GM12872 (cell line): ENCODE measurements at regions not wholly inside any gene's neighbourhood (a gene's known extent, or its start where the extent isn't known, plus 50 kb on each side); places are given as distances from the start of the nearest gene placed in this dataset.

ENCODE experiments used
- TF ChIP-seq, protein P1 (sequence below): IDR thresholded peaks from 3 replicates; pipeline ENCODE4 v1.5.1; 2011; ENCODE audit warnings: low read depth, mild to moderate bottlenecking, low read length, moderate library complexity; ENCODE audit not compliant: insufficient read depth

DNA sequence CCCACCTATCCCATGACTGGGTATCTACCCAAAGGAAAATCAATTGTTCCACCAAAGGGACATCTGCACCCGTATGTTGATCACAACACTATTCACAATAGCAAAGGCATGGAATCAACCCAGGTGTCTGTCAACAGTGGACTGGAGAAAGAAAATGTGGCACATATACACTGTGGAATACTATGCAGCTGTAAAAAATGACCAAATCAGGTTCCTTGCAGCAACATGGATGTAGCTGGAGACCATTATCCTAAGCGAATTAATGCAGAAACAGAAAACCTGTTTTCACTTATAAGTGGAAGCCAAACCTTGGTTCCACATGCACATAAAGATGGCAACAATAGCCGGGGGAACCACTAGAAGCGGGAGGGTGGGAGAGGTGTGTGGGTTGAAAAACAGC lies 228.6 kb downstream of the UQCRFS1 start:
- TF ChIP-seq, protein P1, sequence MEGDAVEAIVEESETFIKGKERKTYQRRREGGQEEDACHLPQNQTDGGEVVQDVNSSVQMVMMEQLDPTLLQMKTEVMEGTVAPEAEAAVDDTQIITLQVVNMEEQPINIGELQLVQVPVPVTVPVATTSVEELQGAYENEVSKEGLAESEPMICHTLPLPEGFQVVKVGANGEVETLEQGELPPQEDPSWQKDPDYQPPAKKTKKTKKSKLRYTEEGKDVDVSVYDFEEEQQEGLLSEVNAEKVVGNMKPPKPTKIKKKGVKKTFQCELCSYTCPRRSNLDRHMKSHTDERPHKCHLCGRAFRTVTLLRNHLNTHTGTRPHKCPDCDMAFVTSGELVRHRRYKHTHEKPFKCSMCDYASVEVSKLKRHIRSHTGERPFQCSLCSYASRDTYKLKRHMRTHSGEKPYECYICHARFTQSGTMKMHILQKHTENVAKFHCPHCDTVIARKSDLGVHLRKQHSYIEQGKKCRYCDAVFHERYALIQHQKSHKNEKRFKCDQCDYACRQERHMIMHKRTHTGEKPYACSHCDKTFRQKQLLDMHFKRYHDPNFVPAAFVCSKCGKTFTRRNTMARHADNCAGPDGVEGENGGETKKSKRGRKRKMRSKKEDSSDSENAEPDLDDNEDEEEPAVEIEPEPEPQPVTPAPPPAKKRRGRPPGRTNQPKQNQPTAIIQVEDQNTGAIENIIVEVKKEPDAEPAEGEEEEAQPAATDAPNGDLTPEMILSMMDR, result no peak

DNA sequence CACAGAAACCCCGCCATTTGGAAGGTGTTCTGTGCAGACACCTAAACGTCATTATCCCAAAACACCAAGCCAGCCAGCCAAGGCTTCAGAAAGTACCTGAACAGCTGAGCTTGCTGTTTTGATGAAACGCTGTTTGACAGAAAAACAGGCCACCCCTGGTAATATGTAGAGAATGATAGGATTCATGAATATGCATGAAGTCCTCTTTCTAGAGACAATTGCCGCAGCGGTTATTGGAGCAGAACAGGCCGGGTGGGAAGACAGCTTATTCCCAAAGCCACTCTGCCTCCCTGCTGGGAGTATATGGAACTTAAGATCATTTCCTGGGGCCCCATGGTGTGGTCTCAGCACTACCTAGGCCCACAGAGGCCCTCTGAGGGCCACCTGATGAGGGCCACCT lies 229.5 kb downstream of the UQCRFS1 start:
- TF ChIP-seq, protein P1, result no peak

DNA sequence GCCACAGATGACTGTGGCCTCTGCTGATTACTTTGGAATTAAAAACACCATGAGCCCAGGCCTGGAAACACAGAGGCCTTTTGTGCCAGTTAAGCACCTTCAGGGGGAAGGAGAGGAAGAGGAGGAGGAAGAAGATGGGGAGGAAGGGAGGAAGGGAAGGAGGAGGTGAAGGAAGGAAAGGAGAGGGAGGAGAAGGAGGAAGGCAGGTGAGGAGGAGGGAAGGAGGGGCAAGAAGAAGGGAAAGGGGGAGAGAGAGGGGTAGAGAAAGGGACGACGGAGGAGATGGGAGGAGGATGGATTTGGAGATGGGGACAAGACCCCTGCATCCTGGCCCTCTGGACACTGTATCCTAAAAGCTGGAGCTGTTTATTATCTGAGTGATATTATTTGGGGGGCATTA lies 231.0 kb downstream of the UQCRFS1 start:
- TF ChIP-seq, protein P1, result no peak

DNA sequence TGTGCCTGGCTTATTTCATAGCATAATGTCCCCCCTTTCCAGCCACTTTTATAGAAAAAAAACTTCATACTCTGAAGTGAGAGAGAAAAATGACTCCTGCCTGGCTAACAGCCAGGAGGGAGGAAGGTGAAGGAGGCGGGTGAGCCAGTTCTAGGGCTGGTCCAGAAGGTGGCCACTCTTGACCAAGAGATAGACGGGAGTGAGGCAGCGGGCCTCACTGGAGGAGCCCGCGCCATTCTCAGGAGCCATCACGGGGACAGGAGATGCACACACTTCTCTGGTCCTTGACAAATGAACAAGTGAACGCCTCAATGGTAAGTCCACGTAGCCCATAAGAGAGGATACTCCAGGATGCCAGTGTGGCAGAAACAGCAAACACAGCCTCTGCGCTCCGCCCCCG lies 231.4 kb downstream of the UQCRFS1 start:
- TF ChIP-seq, protein P1, result no peak

DNA sequence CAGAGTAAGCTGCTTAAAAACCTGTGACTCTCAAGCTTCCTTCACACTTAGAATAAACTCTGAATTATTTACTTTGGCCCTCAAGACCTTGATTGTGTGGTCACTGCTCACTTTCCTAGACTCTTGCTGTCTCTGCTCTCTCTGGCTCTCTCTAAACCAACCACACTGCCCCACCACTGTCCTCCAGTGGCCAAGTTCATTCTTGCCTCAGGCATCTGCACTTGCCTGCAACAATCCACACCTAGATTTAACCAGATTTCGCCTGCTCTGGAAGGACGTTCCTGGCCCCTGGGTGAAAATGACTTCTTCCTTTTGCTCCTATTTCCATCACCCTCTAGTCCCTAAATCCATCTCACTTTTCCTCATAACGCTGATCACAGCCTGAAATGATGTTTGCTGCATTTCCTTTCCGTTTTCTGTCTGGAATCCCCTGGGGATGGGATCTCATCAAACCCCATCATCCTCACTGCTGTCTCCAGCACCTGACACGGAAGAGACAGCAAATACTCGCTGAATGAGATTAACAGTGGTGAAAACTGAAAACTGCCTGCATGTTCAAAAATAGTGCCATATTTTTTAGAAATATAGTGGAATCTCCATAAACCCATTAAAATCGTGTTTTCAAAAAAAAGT lies 232.6 kb downstream of the UQCRFS1 start:
- TF ChIP-seq, protein P1, result no peak

DNA sequence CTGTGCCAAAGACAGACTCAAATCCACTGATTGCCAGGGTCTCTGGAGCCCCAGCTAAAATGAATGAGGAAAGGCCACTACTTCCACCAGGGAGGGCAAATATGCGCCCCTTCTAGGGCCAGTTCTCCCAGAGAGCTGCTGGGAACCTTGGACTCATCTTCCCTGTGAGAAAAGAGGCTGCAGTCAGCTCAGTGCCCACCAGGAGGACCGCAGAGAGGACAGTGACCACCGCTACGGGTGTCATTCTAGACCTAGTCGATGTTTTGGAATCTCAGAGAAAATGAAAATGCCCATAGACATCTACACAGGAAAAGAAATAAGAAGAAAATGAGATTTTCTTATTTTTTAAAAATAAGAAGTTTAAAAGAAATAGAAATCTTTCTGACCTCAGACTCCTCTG lies 235.1 kb downstream of the UQCRFS1 start:
- TF ChIP-seq, protein P1, result no peak

DNA sequence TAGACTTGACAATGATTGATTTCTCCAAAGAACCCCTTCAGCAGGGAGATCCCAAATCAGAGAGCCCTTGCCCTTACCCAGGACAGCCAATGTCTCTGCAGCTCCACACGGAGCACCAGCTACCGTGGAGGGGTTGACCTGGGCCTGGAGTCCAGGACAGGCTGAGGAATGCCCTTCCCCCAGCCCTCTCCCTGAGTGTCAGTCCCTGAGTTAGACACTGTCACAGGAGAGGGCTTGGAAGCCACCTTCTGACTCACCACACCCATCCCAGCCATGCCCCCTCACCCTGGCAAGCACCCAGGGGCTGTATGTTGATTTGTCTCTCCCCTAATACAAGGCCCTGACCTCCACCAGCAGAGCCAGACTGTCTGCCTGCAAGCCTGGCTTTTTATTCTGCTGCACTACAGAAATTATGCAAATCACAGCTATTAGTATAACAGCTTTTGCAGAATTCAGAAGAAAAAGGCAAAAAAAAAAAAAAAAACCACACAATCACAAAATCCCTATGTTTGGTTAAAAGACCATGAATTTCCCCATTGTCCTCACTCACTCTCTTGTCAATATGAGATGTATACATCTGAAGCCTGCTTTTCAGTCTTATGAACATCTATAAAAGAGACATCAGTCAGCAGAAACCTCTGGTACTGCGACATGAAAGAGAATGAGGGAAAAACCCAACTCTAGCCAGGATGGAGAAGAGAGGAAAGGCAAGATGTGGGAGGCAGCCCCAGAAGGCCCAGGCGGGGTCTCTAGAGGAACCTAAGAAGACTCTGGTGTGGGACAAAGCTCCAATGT lies 240.7 kb downstream of the UQCRFS1 start:
- TF ChIP-seq, protein P1, result no peak
